GM10266 (cell line): ENCODE measurements at regions not wholly inside any gene's neighbourhood (a gene's known extent, or its start where the extent isn't known, plus 50 kb on each side); places are given as distances from the start of the nearest gene placed in this dataset.

Experiments used
- DNase-seq: peaks from one replicate; pipeline ENCODE4 v3.0.0; 2012; ENCODE audit errors: extremely low spot score
- CTCF ChIP-seq: IDR thresholded peaks from 2 replicates; pipeline ENCODE4 v1.5.1; 2012; ENCODE audit warnings: mild to moderate bottlenecking, low read depth; ENCODE audit not compliant: control insufficient read depth, insufficient read depth; ENCODE audit errors: missing control alignments

GRCh38 chr2:239504643-239505235, 103.9 kb upstream of the HDAC4 start:
- no peak for TF ChIP-seq CTCF

GRCh38 chr2:239502430-239503186, 101.8 kb upstream of the HDAC4 start:
- no peak for DNase-seq

More at GRCh38 chr2:239504643-239505235, 103.9 kb upstream of the HDAC4 start:
- no peak for DNase-seq

GRCh38 chr2:239500574-239501550, 100.0 kb upstream of the HDAC4 start:
- no peak for DNase-seq
- TF ChIP-seq CTCF = no peak

More at GRCh38 chr2:239502430-239503186, 101.8 kb upstream of the HDAC4 start:
- no peak for TF ChIP-seq CTCF

GRCh38 chr2:239499726-239500573, 99.1 kb upstream of the HDAC4 start:
- no peak for TF ChIP-seq CTCF
- DNase-seq = no peak

GRCh38 chr2:239498981-239499634, 98.3 kb upstream of the HDAC4 start:
- no peak for TF ChIP-seq CTCF
- no peak for DNase-seq

- TF ChIP-seq CTCF = no peak
- no peak for DNase-seq
These were observed 97.8 kb upstream of the HDAC4 start for GRCh38 chr2:239498576-239498975.
